ENCODE measurements at regions not wholly inside any gene's neighbourhood (a gene's known extent, or its start where the extent isn't known, plus 50 kb on each side); places are given as distances from the start of the nearest gene placed in this dataset.

GRCh38 chr3:181459516-181459915 is 252.2 kb upstream of the SOX2 start:
- TF ChIP-seq POLR2A (IDR thresholded peaks at IDR 0.05; ENCODE audit: control extremely low read depth in 1 of 2, low read depth in 2 of 2, low read length in 2 of 2), result no peak
- no peak for TF ChIP-seq EP300 (IDR thresholded peaks at IDR 0.05; ENCODE audit: borderline replicate concordance in 1 of 2, low read depth in 2 of 2, low read length in 2 of 2)
- no peak for TF ChIP-seq GABPA (IDR thresholded peaks at IDR 0.05; ENCODE audit: borderline replicate concordance, insufficient read depth, low read length)
- TF ChIP-seq ATF3 (IDR thresholded peaks at IDR 0.05; ENCODE audit: insufficient read depth, low read depth, low read length), result no peak
- TF ChIP-seq KDM5A (IDR thresholded peaks at IDR 0.05; ENCODE audit: low read length), result no peak
- no peak for TF ChIP-seq HDAC6 (IDR thresholded peaks at IDR 0.05; ENCODE audit: low read depth, low read length)
- no peak for TF ChIP-seq RNF2 (IDR thresholded peaks at IDR 0.05; ENCODE audit: borderline replicate concordance, low read depth, low read length, missing control alignments, poor library complexity, severe bottlenecking)
- TF ChIP-seq MAX (IDR thresholded peaks at IDR 0.05), result no peak
- no peak for TF ChIP-seq BACH1 (IDR thresholded peaks at IDR 0.05; ENCODE audit: low read length)
